ENCODE measurements at regions not wholly inside any gene's neighbourhood (a gene's known extent, or its start where the extent isn't known, plus 50 kb on each side); places are given as distances from the start of the nearest gene placed in this dataset.

GRCh38 chr10:131778842-131779241 is 122.0 kb upstream of the PPP2R2D start:
- DNase-seq (ENCODE audit: extremely low read depth in 1 of 11, low read depth in 9 of 11, low spot score in 4 of 11): no peak

- DNase-seq (ENCODE audit: extremely low read depth in 1 of 11, low read depth in 9 of 11, low spot score in 4 of 11): no peak
Observed at GRCh38 chr10:131779661-131780394, 121.0 kb upstream of the PPP2R2D start.

GRCh38 chr10:131781076-131781475 is 119.7 kb upstream of the PPP2R2D start:
- no peak for DNase-seq (ENCODE audit: extremely low read depth in 1 of 11, low read depth in 9 of 11, low spot score in 4 of 11)

GRCh38 chr10:131781791-131782190 is 119.0 kb upstream of the PPP2R2D start:
- DNase-seq (ENCODE audit: extremely low read depth in 1 of 11, low read depth in 9 of 11, low spot score in 4 of 11): no peak

GRCh38 chr10:131784363-131785120 is 116.3 kb upstream of the PPP2R2D start:
- DNase-seq (ENCODE audit: extremely low read depth in 1 of 11, low read depth in 9 of 11, low spot score in 4 of 11): no peak

GRCh38 chr10:131785121-131785460 is 115.7 kb upstream of the PPP2R2D start:
- no peak for DNase-seq (ENCODE audit: extremely low read depth in 1 of 11, low read depth in 9 of 11, low spot score in 4 of 11)

- peak in 4 of 11 donors; percentile 48 to 65 (median 54) for DNase-seq (ENCODE audit: extremely low read depth in 1 of 11, low read depth in 9 of 11, low spot score in 4 of 11)
Observed at GRCh38 chr10:131786756-131787605, 113.8 kb upstream of the PPP2R2D start.

GRCh38 chr10:131787961-131788360 is 112.8 kb upstream of the PPP2R2D start:
- no peak for DNase-seq (ENCODE audit: extremely low read depth in 1 of 11, low read depth in 9 of 11, low spot score in 4 of 11)

GRCh38 chr10:131788386-131788785 is 112.4 kb upstream of the PPP2R2D start:
- no peak for DNase-seq (ENCODE audit: extremely low read depth in 1 of 11, low read depth in 9 of 11, low spot score in 4 of 11)

GRCh38 chr10:131789516-131789915 is 111.3 kb upstream of the PPP2R2D start:
- DNase-seq (ENCODE audit: extremely low read depth in 1 of 11, low read depth in 9 of 11, low spot score in 4 of 11): no peak

GRCh38 chr10:131790021-131790420 is 110.8 kb upstream of the PPP2R2D start:
- DNase-seq (ENCODE audit: extremely low read depth in 1 of 11, low read depth in 9 of 11, low spot score in 4 of 11): no peak

- DNase-seq (ENCODE audit: extremely low read depth in 1 of 11, low read depth in 9 of 11, low spot score in 4 of 11): no peak
Observed at GRCh38 chr10:131792011-131792651, 108.7 kb upstream of the PPP2R2D start.

GRCh38 chr10:131792809-131793208 is 108.0 kb upstream of the PPP2R2D start:
- DNase-seq (ENCODE audit: extremely low read depth in 1 of 11, low read depth in 9 of 11, low spot score in 4 of 11): no peak

GRCh38 chr10:131795761-131796160 is 105.0 kb upstream of the PPP2R2D start:
- no peak for DNase-seq (ENCODE audit: extremely low read depth in 1 of 11, low read depth in 9 of 11, low spot score in 4 of 11)

- no peak for DNase-seq (ENCODE audit: extremely low read depth in 1 of 11, low read depth in 9 of 11, low spot score in 4 of 11)
Observed at GRCh38 chr10:131797626-131798025, 103.2 kb upstream of the PPP2R2D start.

GRCh38 chr10:131799429-131799828 is 101.4 kb upstream of the PPP2R2D start:
- no peak for DNase-seq (ENCODE audit: extremely low read depth in 1 of 11, low read depth in 9 of 11, low spot score in 4 of 11)

- DNase-seq (ENCODE audit: extremely low read depth in 1 of 11, low read depth in 9 of 11, low spot score in 4 of 11): no peak
Observed at GRCh38 chr10:131802156-131802915, 98.5 kb upstream of the PPP2R2D start.

- no peak for DNase-seq (ENCODE audit: extremely low read depth in 1 of 11, low read depth in 9 of 11, low spot score in 4 of 11)
Observed at GRCh38 chr10:131802996-131803395, 97.8 kb upstream of the PPP2R2D start.
